HT-29 (cell line): ENCODE measurements at regions not wholly inside any gene's neighbourhood (a gene's known extent, or its start where the extent isn't known, plus 50 kb on each side); places are given as distances from the start of the nearest gene placed in this dataset.
"Not testable (repeated sequence)": the region's sequence is repeated elsewhere in the genome, so short reads cannot be mapped to it uniquely, and the experiment has no call there.

Experiments used
- DNase-seq: peaks from one replicate; pipeline ENCODE4 v3.0.0-alpha.2; 2015; ENCODE audit warnings: low spot score

DNA sequence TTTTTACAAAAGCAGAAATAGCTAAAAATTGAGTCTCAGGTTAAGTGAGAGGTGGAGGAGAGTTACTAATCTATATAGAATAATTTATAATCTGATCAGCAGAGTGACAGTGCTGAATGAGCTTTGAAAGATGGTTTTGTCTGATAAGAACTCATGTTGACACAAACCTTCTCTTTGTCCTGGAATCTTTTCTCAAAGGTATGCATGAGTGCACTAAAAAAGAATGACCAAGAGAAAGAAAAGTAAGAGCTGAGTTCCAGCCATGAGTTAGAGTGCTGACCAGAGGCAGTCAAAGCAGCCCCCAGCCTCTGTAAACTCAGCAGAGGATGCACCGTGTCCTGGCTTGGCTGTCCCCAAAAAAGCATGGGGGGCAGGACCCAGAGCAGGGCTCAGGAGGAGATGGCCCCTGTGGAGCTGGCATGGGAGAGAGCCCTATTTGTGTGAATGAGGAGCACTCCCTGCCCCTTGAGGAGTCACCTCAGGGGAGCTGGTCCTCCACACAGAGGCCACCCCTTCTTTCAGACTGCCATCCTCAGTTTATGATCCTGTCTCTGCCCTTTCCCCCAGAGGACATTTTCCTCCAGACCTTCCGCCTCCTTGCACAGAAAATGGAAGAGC, 129.8 kb downstream of the SEC23A start:
- DNase-seq, result no peak

DNA sequence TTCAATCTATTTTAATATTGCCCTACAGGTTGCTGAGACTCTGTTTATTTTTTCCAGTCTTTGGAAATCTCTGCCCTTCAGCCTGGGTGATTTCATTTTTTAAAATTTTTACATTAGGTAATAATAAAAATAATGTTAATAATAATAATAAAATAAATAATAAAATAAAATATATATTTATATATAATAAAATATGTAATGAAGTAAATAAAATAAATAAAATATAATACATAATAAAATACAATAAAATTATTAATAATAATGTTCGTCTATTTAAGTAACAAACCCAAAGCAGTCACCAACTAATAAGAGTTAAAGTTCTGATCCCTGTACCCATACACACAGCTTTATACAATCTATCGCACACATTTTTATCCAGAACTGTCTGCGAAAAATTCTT, 130.5 kb downstream of the SEC23A start:
- DNase-seq, result no peak

DNA sequence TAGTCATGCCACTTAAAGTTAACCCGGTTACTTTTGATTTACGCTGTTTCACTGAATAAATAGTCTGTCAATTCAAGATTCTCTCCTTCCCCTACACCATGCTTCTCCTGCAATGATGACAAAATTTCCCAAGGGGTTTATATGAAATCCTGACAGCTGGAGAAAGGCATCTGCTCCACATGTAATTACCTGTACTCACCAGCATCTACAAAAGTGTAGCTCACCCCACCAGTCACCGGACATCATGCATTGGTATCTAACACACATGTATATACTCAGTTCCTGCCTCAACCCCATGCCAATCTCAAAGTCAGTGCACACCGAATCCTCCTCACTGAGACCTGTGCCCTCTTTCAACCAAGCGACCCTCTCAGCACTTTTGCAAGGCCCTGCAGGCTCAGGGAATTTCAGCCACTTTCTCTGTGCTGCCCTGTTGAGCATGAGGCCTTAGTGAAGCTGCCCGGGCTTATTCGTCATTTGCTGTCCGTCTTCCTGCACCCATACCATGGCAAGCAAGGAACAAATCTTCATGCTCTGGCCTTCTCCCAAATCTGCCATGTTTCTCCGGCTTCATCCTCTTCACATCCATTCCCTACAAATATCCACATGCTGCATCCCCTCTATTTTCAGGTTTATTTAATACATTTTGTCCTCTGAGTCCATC, 131.6 kb downstream of the SEC23A start:
- no peak for DNase-seq

DNA sequence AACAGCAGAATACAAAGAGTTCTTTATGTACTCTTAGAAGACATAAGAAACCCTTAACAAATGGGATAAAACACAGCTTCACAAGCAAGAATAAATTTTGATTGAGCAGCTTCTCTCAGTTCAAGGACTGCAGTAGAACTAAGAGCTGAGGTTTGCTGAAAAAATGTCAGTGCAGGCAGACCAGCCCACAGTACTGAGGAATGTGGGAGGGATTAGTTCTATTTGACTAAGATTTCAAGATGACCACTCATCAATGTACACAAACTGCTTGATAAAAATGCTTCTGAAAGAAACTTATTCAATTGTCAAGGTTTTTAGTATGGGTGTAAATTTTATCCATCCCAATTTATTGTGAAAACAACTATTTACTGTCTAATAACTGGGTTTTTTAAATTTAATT, 138.4 kb downstream of the SEC23A start:
- DNase-seq, result no peak

DNA sequence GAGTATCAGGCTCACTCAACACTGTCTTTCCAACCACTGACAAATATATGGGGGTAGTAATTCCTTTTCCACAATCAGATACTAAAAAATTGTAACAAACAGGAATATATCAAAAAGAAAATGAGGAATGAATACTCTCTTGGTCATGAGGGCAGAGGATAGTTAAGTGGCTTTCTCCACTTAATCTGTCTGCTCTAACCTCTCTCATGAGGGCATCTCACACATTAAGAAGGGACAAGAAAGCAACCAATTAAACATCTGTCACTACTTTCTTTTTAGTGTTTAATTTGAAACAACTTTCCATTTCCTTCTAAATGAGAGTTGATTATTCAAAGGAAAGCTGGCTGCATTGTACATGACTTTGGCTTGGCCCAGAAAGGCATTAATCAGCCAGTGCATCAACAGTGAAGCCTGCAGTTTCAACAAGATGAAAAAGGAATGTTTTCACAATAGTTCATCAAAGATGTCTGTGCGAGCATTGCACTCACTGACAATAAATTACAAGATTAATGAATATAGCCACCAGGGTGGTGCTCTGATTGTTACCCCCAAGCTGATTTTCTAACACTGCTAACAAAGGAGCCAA, 142.0 kb downstream of the SEC23A start:
- DNase-seq, result no peak

DNA sequence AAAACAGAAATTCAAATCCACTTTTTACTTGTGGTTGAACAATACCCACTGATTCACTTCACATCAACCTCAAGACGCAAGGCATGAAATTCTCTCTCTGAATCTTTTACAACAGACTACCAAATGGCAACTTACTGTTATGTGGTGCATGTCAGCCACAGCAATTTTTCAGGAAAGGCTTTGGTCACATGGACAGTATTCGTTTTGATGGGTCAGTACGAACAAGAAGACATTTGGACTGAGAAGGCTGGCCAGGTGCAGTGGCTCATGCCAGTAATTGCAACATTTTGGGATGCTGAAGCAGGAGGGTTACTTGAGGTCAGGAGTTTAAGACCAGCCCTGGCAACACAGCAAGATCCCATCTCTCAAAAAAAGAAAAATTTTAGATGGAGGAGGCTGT, 144.0 kb downstream of the SEC23A start:
- DNase-seq, result no peak

DNA sequence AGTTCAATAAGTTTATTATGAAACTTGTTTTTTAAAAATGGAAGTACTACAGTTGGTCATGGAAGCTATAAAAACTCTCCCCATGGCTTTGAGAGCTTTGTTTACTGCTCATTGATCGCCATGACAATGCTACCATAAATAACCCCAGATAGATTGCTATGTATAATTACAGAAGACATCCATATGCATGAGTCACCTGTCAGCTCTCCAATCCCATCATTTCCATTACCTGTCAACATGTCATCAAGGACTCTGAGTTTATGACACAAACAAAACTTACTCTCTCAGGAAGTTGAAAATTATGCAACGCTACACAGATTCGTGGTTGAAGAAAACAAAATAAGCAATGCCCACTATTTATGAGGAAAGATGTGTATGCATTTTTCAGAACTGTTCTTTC, 144.4 kb downstream of the SEC23A start:
- no peak for DNase-seq

DNA sequence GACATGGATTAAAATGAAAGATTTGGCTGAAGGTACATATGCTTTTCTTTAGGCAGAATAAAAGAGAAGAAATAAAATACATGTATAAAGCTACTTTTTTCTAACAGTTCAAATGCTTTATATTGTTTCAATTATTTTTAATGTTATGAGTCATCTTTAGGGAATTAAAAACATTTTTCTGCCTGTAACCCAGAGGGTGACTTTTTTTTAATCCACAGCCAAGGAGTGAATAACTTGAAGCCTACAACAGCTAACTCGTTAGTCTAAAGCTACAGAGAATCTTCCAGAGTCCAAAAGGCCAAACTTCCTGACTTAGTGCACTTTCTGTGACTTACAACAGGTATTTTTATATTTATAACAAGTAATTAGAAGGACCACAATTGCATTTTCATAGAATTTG, 151.6 kb downstream of the SEC23A start:
- no peak for DNase-seq

DNA sequence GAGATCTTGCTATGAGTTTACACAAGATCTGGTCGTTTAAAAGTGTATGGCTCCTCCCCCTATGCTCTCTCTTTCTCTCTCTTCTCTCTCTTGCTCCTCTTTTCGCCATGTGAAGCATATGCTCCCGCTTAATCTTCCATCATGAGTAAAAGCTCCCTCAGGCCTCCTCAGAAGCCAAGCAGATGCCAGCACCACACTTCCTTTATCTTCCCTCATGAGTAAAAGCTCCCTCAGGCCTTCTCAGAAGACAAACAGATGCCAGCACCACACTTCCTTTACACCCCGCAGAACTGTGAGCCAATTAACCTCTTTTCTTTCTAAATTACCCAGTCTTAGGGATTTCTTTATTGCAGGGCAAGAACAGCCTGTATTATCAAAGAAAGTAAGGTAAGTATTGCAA, 152.4 kb downstream of the SEC23A start:
- no peak for DNase-seq

DNA sequence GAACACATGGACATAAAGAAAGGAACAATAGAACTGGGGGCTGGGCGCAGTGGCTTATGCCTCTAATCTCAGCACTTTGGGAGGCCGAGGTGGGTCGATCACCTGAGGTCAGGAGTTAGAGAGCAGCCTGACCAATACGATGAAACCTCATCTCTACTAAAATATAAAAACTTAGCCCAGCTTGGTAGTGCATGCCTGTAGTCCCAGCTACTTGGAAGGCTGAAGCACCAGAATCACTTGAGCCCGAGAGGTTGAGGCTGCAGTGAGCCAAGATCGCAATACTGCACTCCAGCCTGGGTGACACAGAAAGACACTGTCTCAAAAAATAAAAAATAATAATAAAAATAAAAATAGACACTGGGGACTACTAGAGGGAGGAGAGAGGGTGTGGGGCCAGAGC, 154.5 kb downstream of the SEC23A start:
- no peak for DNase-seq

DNA sequence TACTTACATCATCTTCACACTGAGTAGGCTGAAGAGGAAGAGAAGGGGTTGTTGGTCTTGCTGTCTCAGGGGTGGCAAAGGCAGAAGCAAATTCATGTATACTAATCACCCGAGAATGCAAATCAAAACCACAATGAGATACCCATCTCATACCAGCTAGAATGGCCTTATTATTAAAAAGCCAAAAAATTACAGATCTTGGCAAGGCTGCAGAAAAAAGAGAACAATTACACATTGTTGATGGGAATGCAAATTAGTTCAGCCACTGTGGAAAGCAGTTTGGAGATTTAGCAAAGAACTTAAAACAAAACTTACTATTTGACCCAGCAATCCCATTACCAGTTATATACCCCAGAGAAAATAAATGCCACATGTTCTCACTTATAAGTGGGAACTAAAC, 154.9 kb downstream of the SEC23A start:
- no peak for DNase-seq

DNA sequence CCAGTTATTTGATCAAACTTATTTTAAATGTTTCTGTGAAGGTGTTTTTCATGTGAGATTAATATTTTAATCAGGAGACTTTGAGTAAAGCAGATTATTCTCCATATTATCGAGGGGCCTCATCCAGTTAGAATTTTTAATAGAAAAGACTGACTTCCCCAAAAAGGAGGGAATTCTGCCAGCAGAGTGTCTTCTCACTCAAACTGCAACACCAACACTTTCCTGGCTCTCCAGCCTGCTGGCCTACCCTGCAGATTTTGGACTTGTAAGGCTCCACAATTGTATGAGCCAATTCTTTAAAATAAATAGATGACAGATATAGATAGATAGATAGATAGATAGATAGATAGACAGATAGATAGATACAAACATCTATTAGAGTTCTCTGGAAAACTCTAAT, 155.7 kb downstream of the SEC23A start:
- DNase-seq, result no peak

DNA sequence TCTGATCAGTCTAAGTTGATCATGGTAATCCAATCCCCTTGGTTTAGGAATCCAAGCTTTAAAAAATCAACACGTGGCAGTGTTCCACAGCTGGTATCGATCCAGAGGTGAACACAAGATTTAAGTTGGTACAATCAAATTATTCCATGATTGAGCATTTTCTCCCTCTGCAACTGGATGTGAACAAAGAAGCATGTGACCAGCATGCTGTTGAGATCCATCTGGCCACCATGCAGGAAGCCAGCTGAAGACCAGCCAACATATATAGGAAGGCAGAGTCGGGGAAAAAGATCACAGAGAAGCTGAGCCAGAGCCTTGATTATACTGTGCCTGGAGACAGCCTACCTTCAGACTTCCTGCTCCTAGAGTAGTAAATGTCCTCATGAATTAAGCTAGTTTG, 158.3 kb downstream of the SEC23A start:
- DNase-seq, result no peak

DNA sequence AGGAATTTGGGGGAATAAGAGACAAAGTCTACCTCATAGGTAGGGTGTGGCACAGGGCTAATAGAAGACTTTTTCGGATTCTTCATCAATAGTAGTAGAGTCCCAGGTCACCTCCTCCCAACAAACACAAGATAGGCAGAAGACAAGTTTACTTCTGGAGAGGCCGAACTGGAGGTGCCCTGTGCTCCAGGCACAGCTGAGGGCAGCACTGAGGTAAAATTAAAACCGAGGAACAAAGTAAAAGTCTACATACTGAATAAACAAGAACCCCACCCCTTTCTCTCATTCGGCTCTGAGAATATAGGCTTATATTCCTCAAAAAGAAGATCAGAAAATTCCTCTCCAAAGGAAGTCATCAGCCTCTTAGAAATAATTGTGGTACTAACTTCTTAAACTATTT, 161.5 kb downstream of the SEC23A start:
- DNase-seq, result no peak

DNA sequence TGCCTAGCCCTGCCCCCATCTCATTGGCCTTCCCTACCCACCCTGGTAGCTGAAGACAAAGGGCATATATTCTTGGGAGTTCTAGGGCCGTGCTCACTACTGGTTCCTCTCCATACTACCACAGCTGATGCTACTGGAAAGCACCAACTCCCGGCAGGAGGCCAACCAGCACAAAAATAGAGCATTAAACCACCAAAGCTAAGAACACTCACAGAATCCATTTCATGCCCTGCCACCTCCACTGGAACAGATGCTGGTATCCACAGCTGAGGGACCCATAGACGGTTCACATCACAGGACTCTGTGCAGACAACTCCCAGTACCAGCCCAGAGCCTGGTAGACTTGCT, 170.4 kb downstream of the SEC23A start:
- DNase-seq, result not testable (repeated sequence)

DNA sequence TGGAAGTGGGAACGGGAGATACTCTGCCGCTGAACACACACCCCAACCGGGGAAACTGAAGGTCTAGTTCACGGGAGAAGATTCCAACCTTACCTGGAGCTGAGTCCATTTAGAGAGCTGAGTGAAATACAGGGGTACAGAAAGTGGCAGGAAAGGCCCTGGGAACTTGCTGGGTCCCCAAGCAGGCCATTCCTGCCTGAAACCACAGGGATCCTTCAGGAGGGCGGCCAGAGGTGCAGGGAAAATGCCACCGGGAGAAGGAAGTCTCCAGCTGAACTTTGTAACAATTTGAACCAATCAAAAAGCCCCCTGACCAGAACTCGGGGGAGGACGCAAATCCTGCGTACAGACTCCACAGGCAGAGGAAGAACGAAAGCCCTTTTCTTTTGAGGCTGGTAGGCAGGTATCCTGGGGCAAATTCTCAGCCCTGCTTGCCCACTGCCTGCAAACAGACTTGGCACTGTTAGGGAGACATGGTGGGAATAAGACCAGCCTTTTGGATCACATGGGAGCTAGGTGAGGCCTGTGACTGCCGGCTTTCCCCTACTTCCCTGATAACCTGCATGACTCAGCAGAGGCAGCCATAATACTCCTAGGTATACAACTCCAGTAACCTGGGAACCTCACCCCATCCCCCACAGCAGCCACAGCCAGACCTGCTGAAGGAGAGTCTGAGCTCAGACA, 170.9 kb downstream of the SEC23A start:
- no peak for DNase-seq

DNA sequence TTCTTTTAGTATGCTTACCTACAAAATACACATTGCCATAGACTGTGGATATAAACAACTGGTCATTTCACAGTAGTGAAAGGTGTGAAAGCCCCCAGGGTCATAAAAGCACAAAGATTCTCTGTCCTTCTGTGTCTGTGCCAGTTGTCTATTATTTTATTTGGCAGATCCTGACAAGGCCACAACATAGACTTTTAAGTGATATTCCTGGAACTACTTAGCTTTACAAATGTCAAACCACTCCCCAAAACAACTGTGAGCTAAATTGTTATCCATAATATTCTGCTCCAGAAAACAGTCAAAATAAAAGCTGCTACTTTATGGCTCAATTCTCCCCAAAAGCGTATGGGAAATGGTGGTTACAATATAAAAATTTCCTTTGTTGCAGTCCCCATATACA, 172.1 kb downstream of the SEC23A start:
- DNase-seq, result no peak

DNA sequence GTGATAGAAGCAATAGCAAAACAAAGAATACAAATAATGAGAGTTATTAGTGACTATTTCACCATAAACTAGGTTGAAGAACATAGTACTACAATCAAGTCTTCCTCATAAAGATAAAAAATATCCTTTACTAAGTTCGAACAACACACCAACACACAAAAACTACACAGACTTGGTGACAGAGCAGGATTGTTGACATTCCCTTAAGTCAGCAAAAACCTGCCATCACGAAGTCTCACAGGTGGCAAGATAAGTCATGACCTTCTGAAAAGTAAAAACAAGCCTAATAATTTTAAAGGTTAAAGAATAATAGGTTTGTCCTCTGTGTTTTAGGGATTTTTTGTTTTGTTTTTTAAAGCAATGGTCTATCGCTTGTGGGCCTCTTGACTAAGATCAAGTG, 173.0 kb downstream of the SEC23A start:
- no peak for DNase-seq

DNA sequence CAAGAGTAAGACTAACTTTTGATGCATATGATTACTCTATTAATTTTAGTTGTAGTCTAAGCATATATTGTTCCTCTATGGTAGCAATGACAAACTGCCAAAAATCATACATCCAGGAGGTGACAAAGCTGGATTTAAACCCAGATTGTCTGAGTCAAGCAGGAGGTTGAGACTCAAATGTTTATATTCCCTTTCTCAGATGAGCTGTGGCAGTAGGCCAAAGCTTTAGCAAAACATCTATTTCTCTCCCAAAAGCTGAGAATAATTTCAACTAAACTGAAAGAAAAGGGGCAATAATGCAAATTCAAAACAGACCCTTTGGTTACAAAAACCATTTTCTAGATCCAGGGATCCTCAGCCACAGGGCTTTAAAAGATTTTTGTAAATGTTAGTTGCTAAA, 173.6 kb downstream of the SEC23A start:
- no peak for DNase-seq

DNA sequence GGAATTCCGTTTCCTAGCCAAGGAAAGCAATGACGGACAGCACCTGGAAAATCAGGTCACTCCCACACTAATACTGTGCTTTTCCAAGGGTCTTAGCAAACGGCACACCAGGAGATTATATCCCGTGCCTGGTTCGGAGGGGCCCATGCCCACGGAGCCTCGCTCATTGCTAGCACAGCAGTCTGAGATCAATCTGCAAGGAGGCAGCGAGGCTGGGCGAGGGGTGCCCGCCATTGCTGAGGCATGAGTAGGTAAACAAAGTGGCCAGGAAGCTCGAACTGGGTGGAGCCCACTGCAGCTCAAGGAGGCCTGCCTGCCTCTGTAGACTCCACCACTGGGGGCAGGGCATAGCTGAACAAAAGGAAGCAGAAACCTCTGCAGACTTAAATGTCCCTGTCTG, 181.1 kb downstream of the SEC23A start:
- not testable (repeated sequence) for DNase-seq

DNA sequence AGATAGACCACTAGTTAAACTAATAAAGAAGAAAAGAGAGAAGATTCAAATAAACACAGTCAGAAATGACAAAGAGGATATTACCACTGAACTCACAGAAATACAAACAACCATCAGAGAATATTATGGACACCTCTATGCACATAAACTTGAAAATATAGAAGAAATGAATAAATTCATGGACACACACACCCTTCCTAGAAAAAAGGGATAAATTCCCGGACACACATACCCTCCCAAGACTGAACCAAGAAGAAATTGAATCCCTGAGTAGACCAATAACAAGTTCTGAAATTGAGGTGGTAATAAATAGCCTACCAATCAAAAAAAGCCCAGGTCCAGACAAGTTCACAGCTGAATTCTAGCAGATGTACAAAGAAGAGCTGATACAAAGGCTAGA, 187.9 kb downstream of the SEC23A start:
- DNase-seq, result no peak

DNA sequence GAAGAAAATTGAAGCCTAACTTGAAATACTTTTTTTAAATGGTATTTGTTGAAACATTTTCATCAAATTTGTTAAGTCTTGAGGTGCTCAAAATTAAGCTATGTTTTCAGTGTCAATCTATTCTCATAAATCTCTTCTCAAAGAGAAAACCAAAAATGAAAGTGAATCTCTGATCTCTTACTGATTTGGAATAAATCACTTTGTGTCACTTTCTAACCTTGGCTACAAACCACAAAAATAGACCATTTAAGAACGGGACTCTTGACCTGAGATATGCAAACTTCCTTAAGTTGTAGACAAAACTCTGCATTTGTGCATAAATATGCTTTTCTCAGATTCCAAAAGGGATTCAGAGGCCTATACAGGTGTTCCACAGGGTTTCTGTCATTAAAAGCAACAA, 192.9 kb downstream of the SEC23A start:
- no peak for DNase-seq

DNA sequence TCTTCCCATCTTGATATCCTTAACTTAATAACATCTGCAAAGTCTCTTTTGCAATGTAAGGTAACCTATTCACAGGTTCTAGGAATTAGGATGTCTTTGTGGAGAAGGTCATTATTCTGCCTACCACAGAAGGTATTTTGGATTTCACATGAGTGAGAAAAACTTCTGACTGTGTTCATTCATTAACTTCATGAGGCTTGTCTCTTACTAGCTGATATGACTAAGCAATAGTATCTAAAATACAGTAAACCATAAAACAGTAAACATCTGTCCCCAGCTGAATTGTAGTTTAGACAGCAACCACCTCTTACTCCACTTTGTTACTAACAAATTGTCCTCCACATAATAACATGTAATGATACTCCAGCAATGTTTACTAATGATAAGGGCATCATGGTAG, 198.1 kb downstream of the SEC23A start:
- no peak for DNase-seq
